CD4-positive, alpha-beta T cell treated with Interleukin-1 beta for 1 hour (primary cell): ENCODE measurements at regions not wholly inside any gene's neighbourhood (a gene's known extent, or its start where the extent isn't known, plus 50 kb on each side); places are given as distances from the start of the nearest gene placed in this dataset.
A peak's percentile ranks its signal among the peaks of the same experiment; 100 is the strongest.

Source experiments
- DNase-seq, 2 donors: peaks; one replicate each; pipeline ENCODE4 v3.0.0-alpha.2; 2020 to 2022

DNA sequence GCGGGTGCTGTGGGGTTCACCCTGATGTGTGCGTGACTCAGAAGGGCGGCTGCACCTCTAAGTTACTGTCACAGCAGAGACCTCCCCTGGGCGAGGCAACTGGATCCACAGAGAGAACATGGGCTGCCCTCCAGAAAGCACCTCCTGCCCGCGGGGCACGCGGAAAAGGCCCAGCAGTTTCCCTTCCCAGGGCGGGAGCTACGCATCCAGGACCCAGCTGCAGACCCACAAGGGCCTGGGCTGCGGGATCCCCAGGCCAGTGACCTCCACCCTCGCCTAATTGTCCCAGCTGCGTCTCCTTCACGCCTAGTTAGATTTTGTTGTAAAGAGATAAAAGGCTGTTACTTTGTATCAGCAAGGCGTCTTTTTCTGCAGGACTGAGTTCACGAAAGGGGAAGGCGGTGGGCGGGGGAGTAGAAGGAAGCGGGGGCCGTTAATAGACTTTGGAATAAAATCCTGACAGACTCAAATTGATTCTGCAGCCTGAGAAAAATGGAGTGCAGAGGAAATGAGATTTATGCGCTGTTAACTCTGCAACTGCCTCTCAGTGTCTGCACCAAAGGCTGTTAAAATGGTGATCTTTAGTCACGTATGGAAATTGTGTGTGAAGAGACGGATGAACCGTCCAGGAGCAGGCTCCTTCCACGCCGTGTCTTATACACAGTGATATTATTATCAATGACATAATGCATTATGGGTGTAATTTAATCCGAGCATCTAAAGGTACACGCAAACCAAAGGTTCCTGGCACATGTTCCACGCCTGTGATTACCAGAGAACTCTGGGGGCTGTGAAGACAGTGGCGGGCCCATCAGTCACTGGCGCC is 65.9 kb upstream of the FBRSL1 start:
- DNase-seq: no peak

DNA sequence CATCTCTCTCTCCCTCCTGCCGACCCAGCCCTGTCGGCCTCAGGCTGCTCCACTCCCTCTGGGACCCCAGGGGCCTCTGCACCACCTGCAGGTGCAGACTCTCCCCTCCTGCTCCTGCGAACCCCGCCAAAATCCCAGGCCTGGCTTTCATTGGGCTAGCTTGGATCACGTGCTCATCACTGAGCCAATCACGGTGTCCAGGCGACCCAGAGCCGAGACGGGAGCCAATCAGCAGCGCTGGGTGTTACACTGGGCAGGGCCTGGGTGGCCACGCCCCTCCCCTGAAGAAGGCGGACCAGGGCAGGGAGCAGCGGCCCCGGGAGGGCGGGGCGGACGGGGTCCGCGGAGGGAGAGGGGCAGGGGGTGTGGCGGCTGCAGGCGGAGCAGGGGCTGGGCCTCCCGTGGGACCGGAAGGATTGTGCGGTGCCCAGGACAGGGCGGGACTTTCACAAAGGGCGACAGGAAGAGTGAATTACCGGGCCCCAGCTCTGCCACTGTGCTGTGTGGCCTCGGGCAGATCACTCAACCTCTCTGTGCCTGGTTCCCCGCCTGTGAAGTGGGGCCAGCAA is 66.6 kb upstream of the FBRSL1 start:
- DNase-seq: peak; percentile 43 to 60

DNA sequence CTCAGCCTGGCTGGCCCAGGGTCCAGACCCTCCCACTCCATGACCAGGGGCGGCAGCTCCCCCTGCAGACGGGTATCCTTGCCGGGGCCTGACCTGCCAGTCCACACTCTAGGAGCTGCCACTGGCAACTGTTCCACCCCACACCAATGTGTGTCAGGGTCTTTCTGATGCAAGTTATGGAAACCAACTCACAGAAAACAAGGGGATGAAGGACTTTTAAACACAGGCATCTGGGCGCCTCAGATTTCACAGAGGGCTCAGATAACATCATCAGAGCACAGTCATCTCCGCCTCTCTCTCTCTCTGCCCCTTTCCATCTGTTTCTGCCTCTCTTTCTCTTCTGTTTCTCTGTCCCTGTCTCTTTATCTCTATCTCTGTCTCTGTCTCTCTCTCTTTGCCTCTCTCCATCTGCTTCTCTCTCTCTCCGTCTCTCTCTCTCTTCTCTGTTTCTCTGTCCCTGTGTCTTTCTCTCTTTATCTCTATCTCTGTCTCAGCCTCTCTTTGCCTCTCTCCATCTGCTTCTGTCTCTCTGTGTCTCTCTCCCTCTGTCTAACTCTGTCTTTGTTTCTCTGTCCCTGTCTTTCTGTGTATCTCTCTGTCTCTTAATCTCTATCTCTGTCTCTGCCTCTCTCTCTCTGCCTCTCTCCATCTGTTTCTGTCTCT is 67.4 kb upstream of the FBRSL1 start:
- no peak for DNase-seq

DNA sequence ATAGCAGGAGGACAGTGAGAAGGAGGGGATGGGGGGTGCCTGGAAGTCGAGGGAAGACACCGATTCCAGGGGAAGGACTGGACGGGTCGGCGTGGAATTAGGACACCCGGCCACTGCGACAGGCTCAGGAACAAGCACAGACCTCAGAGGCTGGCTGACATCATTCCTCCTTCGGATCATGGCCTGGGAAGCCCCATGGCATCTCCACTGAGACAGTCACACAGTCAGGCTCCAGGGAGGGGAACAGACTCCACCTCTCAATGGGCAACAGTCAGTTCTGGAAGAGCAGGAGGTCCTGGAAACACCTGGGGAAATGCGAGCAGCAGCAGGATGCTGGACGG is 67.9 kb upstream of the FBRSL1 start:
- no peak for DNase-seq

GRCh38 chr12:132419631-132420246 is 70.2 kb upstream of the FBRSL1 start:
- DNase-seq: no peak

DNA sequence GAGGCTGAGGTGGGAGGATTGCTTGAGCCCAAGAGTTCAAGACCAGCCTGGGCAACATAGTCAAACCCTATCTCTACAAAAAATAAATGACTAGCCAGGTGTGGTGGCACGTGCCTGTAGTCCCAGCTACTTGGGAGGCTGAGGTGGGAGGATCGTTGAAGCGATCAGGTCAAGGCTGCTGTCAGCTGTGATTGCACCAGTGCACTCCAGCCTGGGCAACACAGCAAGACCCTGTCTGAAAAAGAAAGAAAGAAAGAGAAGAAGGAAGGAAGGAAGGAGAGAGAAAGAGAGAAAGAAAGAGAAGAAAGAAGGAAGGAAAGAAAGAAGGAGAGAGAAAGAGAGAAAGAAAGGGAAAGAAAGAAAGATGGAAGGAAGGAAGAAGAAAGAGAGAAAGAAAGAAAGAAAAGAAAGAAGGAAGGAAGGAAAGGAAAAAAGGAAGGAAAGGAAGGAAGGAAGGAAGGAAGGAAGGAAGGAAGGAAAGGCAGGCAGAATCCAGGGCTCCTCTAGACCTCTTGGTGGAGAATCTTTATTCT is 71.5 kb upstream of the FBRSL1 start:
- DNase-seq: no peak

DNA sequence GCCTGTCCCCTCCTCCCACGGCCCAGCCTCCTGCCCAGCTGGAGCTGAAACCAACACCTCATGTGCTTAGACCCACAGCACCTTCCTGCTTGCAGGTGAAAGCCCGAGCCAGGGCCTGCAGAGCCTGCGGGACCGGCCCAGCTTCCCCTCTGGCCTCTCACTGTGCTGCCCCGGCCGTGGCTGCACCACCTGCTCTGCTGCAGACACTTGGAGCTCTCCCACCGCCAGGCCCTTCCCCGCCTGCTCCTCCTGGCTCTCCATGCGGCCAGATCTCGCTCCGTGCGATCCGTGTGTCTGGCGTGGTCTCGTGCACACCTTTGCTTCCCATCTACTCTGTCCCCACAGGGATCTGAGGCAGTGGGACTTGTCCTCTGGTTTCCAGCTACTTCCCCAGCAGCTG is 72.2 kb upstream of the FBRSL1 start:
- no peak for DNase-seq

DNA sequence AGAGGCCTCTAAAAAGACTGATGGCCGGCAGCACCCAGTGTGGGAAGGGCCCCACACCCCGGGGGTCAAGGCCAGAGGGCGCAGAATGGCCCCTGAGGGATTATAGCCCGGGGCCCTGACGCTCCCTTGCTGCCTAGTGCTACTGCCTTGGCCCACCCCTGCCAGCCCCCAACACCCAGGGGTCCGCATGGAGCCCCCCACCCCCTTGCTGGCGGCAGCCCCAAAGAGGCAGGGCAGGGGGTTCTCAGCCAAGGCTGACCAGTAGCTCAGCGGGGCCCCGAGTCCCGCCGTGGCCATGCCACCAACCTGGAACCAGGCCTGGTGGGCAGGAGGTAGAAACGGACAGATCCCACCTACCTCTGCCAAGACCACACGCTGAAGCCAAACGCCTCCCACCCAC is 73.1 kb upstream of the FBRSL1 start:
- no peak for DNase-seq

GRCh38 chr12:132416121-132416673 is 73.8 kb upstream of the FBRSL1 start:
- no peak for DNase-seq

- no peak for DNase-seq
Measured at GRCh38 chr12:132415327-132416120, 74.4 kb upstream of the FBRSL1 start.

- DNase-seq: peak; percentile 81 to 83
Measured at GRCh38 chr12:132414634-132415326, 75.2 kb upstream of the FBRSL1 start.

DNA sequence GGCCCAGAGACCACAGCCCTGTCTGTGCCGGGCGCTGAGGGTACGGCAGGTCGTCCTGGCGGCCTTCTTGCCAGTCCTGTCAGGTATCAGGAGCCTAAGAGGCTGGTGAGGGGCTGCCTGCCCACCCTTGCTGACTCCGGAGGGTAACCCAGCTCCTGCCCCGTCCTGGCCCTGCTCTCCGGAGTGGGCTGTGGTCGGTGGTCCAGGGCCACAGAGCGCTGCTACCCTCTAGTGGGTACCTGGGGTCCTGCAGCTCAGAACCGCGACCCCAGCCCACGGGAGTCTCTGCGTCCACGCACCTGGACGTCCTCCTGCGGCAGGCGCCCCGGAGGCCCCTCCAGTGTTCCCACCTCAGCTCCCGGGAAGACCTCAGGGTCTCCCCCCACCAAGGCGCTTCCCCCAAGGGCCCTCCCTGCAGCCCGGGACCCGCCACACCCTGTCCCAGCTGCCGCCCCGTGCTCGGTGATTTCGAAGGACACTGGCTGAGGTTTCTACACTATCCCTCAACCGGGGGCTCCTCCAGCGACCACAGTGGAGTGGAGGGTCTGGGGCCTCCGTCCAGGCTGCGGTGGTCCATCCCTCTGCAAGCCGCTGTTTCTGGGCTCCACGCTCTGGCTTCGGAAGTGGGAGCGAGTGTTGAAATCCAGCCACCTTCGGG is 75.9 kb upstream of the FBRSL1 start:
- DNase-seq: no peak

- DNase-seq: no peak
Measured at GRCh38 chr12:132411457-132411856, 78.5 kb upstream of the FBRSL1 start.

DNA sequence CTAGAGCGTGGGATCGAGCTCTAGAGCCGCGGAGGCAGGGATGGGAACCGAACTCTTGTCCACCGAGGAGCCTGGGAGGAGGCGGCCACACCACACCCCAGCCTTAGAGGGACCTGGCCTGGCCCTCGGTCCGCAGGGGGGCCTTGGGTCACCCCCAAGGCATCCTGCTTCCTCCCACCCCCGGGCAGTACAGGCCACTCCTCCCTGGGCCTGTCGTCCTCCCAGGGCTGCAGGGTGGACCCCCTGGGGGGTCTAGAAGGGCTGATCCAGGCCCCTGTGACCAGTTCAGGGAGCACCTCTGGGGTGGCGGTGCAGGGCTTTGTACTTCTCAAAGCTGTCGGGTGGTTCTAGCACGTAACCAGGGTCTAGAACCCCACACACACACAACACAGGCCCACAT is 79.1 kb upstream of the FBRSL1 start:
- no peak for DNase-seq

DNA sequence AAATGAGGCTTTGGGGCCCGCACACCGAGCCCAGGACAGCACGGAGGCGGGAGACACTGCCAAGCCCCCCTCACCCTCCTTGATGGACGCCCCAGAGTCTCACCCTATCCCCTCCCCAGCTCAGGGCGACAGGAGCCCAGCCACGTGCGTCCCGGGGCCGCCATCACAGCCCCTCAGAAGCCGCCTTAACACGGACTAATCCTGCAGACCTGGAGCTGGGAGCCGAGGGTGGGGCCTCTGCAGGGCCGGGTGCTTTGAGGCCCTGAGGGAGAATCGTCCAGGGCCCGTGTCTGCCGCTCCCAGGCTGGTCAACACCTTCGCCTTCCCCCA is 79.7 kb upstream of the FBRSL1 start:
- no peak for DNase-seq

DNA sequence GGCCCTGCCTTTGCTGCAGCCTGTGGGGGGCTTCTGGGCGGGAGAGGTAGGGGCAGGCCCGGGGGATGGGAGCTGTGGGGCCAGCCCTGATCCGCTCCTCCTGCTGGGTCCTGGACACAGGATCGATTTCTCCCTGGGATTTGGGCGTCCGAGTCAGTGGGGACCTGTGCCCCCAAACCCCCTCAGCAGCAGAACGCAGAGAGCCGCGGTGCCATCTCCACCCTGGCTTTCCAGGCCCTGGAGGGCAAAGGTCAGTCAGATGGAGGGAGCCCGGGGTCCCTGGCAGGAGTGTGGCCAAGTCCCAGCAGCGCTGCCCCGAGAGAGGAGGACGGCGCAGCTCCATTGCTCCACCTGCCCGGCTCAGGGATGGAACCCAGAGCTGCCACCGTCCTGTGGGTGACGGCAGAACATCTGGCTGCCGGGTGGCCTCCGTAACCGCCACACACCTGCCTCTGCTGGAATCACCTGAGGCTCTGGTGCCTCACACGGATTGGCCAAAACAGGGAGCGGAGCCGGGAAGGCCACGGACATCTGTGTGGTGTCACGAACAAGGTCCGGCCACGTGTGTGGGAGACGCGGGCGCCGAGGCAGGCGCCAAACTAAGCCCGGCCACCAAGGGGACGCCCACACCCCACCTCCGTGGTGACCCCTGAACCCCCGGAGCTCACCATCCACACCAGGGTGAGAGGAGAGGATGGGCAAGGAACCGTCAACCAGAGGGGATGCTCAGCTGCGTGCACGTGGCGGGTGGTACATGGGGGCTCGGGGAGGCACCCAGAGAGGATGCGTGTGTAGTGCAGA is 80.3 kb upstream of the FBRSL1 start:
- no peak for DNase-seq

DNA sequence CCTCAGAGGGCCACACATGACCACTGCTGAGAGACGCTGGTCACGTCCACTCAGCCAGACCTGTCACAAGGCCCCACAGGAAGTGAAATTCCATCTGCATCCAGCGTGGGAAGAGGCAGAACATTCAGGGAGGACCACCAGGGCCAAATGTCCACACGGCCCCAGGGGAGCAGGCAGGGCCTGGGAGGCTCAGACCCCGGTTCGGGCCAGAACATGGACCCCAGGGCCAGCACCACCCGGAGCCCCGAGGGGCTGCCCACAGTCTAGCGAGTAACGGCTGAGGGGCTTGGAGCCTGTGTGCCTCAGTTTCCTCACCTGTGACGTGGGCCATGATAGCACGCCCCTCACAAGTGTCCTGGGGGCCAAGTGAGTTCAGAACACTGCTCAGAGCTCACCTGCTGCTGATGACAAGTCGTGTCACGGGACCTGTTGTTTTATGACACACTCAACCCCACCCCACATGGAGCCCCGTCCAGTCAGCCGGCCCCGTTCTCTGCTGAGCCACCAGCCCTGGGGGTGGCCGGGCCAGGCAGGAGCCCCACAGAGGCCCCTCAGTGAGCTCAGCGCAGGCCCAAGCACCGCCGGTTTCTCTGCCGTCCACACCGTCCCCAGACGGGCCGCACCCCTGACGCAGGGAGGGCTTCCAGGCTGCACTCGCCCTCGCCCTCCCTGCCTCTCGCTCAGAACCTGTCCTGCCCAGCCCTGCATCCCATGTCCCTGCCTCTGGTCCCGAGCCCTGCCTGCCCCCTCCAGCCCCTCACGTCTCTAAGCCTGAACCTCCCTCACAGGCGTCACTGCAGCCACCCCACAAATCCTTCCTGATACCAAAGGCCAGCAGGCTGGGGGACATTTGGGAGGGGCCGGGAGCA is 79.5 kb upstream of the GALNT9 start:
- DNase-seq: no peak

DNA sequence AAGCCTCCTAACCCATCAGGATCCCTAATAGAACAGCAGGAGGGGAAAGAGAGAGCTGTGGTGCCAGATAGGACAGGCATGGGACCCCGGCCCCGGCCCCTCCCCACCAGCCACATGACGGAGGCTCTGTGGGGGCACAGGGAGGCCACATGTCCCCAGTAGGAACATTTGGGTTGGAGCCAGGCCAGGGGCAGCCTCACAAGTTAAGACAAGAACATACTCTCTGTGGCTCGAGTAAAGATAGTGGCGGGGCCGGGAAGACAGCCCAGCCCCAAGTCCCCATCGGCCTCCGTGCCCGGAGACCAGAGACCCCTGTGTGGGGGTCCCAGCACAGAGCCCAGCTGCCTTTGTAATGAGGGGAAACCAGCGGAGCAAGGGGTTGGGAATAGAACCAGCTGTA is 78.6 kb upstream of the GALNT9 start:
- no peak for DNase-seq

- DNase-seq: no peak
Measured at GRCh38 chr12:132407451-132407961, 78.1 kb upstream of the GALNT9 start.
